DOHH2 (cell line): ENCODE measurements at regions not wholly inside any gene's neighbourhood (a gene's known extent, or its start where the extent isn't known, plus 50 kb on each side); places are given as distances from the start of the nearest gene placed in this dataset.

Experiments used
- H3F3A ChIP-seq: fragments of 200-600 bp; sonication (generic), shearing (Covaris generic); 2 replicates; pipeline ENCODE4 v1.6.0; 2016; ENCODE audit warnings: antibody characterized with exemption, mild to moderate bottlenecking; ENCODE audit not compliant: control insufficient read depth, insufficient read depth
- H3K27ac ChIP-seq: fragments of 200-600 bp; sonication (generic); 2 replicates; pipeline ENCODE4 v1.5.1; 2014; ENCODE audit warnings: low read depth, mild to moderate bottlenecking, low read length, moderate library complexity
- H3K27me3 ChIP-seq: fragments of 200-600 bp; sonication (generic); 2 replicates; pipeline ENCODE4 v1.6.1; 2014; ENCODE audit warnings: mild to moderate bottlenecking, low read length, mixed read lengths; ENCODE audit not compliant: control insufficient read depth
- H3K36me3 ChIP-seq: fragments of 200-600 bp; sonication (generic); 2 replicates; pipeline ENCODE4 v1.6.1; 2014; ENCODE audit warnings: mild to moderate bottlenecking, low read length, moderate library complexity, mixed read lengths; ENCODE audit not compliant: control insufficient read depth
- H3K4me1 ChIP-seq: fragments of 200-600 bp; sonication (generic); 2 replicates; pipeline ENCODE4 v1.6.1; 2014; ENCODE audit warnings: mild to moderate bottlenecking, low read length, mixed read lengths; ENCODE audit not compliant: control insufficient read depth
- H3K4me2 ChIP-seq: fragments of 200-600 bp; sonication (generic); 2 replicates; pipeline ENCODE4 v1.6.0; 2014; ENCODE audit warnings: mild to moderate bottlenecking, low read length, moderate library complexity
- H3K4me3 ChIP-seq: fragments of 200-600 bp; sonication (generic); 2 replicates; pipeline ENCODE4 v1.5.1; 2014; ENCODE audit warnings: mild to moderate bottlenecking, low read length, mixed read lengths
- H3K79me2 ChIP-seq: fragments of 200-600 bp; sonication (generic); 2 replicates; pipeline ENCODE4 v1.6.1; 2014; ENCODE audit warnings: mild to moderate bottlenecking, low read length, mixed read lengths; ENCODE audit not compliant: control insufficient read depth
- H3K9me2 ChIP-seq: fragments of 200-600 bp; sonication (generic); replicated peaks from 2 replicates; pipeline ENCODE4 v1.6.1; 2014; ENCODE audit warnings: mild to moderate bottlenecking, low read length, mixed read lengths; ENCODE audit not compliant: control insufficient read depth
- H3K9me3 ChIP-seq: fragments of 200-600 bp; sonication (generic); 2 replicates; pipeline ENCODE4 v1.6.1; 2014; ENCODE audit warnings: antibody characterized with exemption, low read length, mixed read lengths; ENCODE audit not compliant: control insufficient read depth, insufficient read depth
- H4K20me1 ChIP-seq: fragments of 200-600 bp; sonication (generic); 2 replicates; pipeline ENCODE4 v1.6.0; 2014; ENCODE audit warnings: low read depth, mild to moderate bottlenecking, antibody characterized with exemption, low read length, moderate library complexity; ENCODE audit not compliant: control insufficient read depth, insufficient read depth
- EZH2phosphoT487 ChIP-seq: fragments of 200-600 bp; sonication (generic); IDR thresholded peaks from 2 replicates; pipeline ENCODE4 v1.6.1; 2017; ENCODE audit warnings: borderline replicate concordance, mild to moderate bottlenecking, antibody characterized with exemption, low read length, moderate library complexity, mixed read lengths
- TF ChIP-seq, protein P1 (sequence below): fragments of 200-600 bp; sonication (generic); IDR thresholded peaks from one replicate; pipeline ENCODE4 v1.5.1; 2014; ENCODE audit warnings: antibody characterized with exemption, mild to moderate bottlenecking, low read depth, low read length; ENCODE audit not compliant: poor library complexity, severe bottlenecking

DNA sequence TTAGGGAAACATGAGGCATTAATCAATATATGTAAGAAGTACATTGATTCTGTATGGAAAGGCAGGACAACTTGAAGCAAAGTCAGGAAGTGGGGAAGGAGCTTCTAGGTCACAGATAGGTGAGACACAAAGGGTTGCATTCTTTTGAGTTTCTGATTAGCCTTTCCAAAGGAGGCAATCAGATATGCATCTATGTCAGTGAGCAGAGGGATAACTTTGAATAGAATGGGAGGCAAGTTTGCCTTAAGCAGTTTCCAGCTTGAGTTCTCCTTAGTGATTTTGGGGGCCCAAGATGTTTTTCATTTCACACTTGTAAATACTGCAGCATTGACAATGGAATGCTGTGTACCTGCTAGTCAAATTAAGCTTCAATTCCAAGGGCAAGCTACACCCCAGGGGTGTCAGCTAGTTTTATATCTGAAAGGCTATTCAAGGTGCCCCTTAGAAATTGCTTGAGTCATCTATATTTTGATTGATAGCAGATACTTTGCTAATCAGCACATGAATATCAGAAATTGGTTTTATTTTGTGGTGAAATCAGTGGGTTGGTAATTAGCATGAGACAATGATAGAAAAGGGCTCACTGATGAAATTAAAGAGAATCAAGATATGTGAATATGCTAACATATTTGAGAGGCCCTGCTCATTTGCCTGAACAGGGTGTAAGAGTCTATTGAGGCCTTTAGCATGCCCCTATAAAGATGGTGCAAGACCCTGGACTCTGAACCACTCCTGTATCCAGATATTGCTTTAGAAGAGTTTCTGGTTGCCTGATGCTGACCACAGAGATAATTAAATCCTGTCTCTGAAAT, 131.5 kb downstream of the TMEM17 start:
- Histone ChIP-seq H3K27ac (no peak overlapping the region), H3K4me2 (no peak overlapping the region), H3F3A (no peaks in the 10 kb centered on the region), H3K4me1 (no peaks in the 10 kb centered on the region), H3K9me3 (peaks cover 6% of the 10 kb centered on the region; the same call in 1 of the 2 replicates), H3K27me3 (no peaks in the 10 kb centered on the region), H3K9me2 (no peaks in the 10 kb centered on the region), H3K79me2 (no peaks in the 10 kb centered on the region), H3K4me3 (no peak overlapping the region), H4K20me1 (no peaks in the 10 kb centered on the region), H3K36me3 (no peaks in the 10 kb centered on the region)
- TF ChIP-seq EZH2phosphoT487, result no peak
- TF ChIP-seq, protein P1, sequence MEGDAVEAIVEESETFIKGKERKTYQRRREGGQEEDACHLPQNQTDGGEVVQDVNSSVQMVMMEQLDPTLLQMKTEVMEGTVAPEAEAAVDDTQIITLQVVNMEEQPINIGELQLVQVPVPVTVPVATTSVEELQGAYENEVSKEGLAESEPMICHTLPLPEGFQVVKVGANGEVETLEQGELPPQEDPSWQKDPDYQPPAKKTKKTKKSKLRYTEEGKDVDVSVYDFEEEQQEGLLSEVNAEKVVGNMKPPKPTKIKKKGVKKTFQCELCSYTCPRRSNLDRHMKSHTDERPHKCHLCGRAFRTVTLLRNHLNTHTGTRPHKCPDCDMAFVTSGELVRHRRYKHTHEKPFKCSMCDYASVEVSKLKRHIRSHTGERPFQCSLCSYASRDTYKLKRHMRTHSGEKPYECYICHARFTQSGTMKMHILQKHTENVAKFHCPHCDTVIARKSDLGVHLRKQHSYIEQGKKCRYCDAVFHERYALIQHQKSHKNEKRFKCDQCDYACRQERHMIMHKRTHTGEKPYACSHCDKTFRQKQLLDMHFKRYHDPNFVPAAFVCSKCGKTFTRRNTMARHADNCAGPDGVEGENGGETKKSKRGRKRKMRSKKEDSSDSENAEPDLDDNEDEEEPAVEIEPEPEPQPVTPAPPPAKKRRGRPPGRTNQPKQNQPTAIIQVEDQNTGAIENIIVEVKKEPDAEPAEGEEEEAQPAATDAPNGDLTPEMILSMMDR, result no peak

DNA sequence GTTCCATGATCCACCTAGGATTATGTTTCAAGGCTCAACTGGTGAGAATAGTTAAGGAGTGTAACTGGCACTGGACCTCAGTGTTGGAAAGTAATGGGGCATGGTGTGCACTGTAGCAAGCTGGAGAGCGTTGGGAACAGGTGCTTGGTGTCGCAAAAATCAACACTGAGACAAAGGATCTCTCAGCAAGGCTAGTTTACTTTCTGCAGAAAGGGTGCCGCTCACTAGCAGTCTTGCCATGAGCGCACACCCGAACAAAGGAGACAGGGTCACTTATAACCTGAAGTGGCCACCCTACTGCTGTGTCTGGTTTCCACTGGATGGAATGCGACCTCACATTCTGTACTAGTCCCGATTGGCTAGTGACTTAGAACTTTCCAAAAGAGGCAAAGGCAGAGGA, 133.2 kb downstream of the TMEM17 start:
- H4K20me1 ChIP-seq, result no peaks in the 10 kb centered on the region
- H3F3A ChIP-seq, result no peaks in the 10 kb centered on the region
- H3K9me2 ChIP-seq, result no peaks in the 10 kb centered on the region
- peaks cover 6% of the 10 kb centered on the region; the same call in 1 of the 2 replicates for H3K9me3 ChIP-seq
- no peak overlapping the region for H3K4me3 ChIP-seq
- no peaks in the 10 kb centered on the region for H3K36me3 ChIP-seq
- H3K27ac ChIP-seq, result no peak overlapping the region
- no peaks in the 10 kb centered on the region for H3K4me1 ChIP-seq
- TF ChIP-seq, protein P1, result no peak
- TF ChIP-seq EZH2phosphoT487, result no peak
- no peak overlapping the region for H3K4me2 ChIP-seq
- H3K79me2 ChIP-seq, result no peaks in the 10 kb centered on the region
- H3K27me3 ChIP-seq, result no peaks in the 10 kb centered on the region

DNA sequence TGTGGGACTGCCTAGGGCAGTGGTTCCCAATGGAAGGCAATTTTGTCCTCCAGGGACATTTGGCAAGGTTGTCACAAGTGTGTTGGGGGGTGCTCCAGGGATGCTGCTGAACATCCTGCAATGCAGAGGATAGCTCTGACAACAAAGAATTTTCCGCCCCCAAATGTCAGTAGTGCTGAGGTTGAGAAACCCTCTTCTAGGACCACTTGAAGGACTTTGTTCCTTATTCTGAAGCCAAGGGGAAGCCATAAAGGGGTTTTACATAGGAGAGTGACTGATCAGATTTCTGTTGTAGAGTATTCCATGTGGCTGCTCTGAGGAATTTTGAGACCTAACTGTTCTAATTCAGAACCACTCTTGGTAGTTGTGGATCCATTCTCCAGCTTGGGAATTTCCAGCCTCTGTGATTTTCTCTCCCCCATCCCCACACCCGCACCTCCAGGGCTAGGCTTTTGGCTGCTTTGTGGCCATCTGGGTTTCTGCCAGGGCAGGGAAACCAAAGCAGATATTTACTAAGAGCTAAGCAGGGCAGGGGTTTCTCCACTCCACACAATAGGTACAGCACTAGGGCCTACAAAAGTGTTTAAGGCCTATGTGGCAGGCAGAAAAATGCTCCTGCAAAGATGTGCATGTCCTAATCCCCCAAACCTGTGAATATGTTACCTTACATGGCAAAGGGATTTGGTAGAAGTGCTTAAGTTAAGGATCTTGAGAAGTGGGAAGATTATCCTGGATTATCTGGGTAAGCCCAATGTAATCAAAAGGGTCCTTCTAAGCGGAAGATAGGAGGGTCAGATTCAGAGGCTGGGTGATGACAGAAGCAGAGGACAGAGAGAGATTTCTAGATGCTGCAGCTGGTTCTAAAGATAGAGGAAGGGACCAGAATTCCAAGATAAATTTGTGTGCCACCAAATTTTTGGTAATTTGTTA, 135.4 kb downstream of the TMEM17 start:
- no peaks in the 10 kb centered on the region for H3K36me3 ChIP-seq
- no peaks in the 10 kb centered on the region for H3F3A ChIP-seq
- no peaks in the 10 kb centered on the region for H4K20me1 ChIP-seq
- no peaks in the 10 kb centered on the region for H3K4me1 ChIP-seq
- no peak overlapping the region for H3K27ac ChIP-seq
- no peaks in the 10 kb centered on the region for H3K27me3 ChIP-seq
- no peak overlapping the region for H3K4me2 ChIP-seq
- H3K79me2 ChIP-seq, result no peaks in the 10 kb centered on the region
- no peaks in the 10 kb centered on the region for H3K9me2 ChIP-seq
- peaks cover 6% of the 10 kb centered on the region; the same call in 1 of the 2 replicates for H3K9me3 ChIP-seq
- no peak overlapping the region for H3K4me3 ChIP-seq
- no peak for TF ChIP-seq EZH2phosphoT487
- TF ChIP-seq, protein P1, result no peak
